HG03378 (cell line): ENCODE measurements at regions not wholly inside any gene's neighbourhood (a gene's known extent, or its start where the extent isn't known, plus 50 kb on each side); places are given as distances from the start of the nearest gene placed in this dataset.
"Not testable (repeated sequence)": the region's sequence is repeated elsewhere in the genome, so short reads cannot be mapped to it uniquely, and the experiment has no call there.

Source experiments
- ATAC-seq: cut with Tn5 transposase; IDR thresholded peaks from one replicate; pipeline ENCODE4 v1.9.1; 2021; ENCODE audit warnings: mild to moderate bottlenecking, moderate library complexity; ENCODE audit not compliant: unreplicated experiment

DNA sequence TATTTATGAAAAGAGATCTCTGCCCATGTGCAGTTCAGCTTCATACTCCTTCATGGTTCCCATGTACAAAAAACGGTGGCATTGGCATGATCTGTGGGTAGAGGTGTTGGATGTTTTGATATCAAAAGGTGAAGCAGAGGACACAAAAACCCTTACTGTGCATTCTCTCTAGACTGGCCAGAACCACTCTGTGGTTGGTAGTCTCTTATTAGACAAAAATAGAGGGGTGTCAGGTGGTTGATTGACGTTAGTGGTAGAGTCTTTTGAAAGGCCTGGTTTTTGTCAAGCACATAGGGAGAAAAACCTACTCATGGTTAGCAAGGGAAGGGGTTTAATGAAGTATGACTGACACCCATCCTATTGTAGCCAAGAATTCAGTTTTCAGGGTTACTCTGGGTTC is 400.0 kb upstream of the TMPRSS15 start:
- no peak for ATAC-seq

DNA sequence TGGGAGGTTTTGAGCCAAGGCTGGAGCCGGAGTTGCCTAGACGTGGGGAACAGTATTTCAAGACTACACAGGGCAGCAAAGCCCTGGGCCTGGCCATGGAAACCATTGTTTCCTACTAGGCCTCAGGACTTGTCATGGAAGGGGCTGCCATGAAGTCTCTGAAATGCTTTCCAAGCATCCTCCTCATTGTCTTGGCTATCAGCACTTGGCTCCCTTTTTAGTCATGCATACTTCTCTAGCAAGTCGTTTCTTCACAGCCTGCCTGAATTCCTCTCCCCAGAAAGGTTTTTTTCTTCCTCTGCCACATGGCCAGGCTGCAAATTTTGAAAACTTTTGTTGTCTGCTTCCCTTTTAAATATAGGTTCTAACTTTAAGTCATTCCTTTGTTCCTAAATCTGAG is 406.6 kb upstream of the TMPRSS15 start:
- ATAC-seq, result no peak

DNA sequence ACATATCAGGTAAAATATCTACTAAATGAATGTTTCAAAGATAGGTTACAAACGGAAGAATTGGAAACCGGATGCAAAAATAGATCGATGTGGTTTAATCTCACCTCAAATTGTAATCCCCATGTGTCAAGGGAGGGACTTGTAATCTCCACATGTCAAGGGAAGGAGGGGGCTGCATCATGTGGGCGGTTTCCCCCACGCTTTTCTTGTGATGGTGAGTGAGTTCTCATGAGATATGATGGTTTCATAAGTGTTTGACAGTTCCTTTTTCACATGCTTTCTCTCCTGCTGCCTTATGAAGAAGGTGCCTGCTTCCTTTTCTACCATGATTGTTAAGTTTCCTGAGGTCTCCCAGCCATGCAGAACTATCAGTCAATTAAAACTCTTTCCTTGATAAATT is 408.7 kb upstream of the TMPRSS15 start:
- ATAC-seq, result no peak

DNA sequence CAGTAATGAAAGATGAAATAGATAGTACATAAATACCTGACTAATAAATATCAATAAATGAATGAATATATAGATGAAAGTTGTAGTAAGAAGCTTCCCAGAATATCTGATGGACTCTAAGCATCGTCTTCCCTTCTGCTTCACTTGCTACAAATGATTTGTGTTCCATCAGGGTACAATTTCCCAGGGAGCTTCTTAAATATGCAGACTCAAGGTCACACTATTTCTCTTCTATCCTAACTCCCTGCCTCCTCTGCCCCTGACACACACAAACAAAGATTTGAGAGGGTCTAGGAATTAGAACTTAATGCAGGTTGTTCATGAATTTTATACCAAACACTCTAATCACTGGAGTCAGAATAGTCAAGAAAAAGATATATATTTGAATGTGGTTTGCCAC is 415.9 kb upstream of the TMPRSS15 start:
- no peak for ATAC-seq

DNA sequence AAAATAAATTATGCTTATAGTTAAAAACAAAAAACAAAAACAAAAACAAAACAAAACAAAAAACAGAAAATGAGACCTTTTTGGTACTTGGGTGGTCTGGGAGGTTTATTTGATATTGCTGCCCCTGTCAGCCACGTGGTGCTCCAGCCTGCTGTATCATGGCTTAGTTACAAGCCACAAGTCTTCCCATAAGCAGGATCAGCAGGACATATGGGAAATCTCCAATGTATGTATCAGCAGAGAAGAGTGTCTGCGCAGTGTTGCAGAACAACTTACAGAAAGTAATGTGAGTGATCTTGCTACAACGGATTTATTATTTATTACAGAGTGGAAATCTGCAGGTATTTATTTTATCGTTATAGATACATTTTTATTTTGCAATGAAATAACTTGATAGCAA is 423.0 kb upstream of the TMPRSS15 start:
- no peak for ATAC-seq

DNA sequence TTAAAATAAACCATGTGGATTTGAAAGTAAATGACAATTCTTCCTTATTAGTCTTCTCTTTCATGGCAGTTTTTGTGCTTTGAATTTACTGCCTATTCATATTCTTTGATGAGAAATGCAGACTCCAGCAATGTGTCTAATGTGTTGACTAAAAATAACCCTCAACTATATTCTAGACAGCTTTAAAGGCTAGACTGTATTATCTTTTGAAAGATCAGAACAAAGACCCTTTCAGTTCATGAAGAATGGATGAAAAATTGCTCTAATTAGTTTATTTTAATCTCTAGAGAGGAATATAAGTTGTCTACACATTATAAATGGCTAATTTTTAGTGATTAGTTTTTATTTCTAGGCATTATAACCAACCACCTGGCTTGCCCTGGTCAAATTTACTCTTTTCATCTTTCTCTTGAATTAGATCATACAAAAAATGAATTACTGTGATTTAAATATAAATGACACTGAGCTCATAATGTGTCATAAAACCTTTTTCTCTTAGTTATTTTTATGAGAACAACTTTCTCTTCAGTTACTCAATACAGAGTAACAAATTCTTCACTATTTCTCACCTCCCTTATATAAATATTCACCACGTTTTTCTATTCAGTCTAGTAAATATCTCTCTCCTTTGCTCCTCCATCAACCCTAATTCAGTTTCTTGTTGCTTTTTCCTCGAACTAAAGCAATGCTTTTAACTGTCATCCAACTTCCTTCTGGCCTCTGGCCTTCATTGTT is 428.5 kb upstream of the TMPRSS15 start:
- ATAC-seq, result no peak

DNA sequence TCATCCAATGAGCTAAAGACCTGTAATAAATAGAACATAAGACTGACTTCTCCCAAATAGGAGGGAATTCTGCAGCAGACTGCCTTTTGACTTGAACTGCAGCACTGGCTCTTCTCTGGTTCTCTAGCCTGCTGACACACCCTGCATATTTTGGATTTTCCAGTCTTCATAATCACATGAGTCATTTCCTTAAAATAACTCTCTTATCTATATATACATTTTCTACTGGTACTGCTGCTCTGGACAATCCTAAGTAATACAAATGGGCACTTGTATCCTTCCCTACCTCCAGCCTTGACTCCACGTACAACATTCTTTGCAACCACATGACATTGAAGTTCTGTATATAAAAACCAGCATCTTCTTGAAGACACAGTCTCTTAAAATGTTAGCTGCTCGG is 429.4 kb upstream of the TMPRSS15 start:
- no peak for ATAC-seq

DNA sequence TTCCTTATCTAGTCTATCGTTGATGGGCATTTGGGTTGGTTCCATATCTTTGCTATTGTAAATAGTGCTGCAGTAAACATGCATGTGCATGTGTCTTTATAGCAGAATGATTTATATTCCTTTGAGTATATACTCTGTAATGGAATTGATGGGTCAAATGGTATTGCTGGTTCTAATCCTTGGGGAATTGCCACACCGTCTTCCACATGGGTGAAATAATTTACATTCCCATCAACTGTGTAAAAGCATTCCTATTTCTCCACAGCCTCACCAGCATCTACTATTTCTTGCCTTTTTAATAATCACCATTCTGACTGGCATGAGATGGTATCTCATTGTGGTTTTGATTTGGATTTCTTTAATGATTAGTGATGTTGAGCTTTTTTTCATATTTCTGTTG is 430.5 kb upstream of the TMPRSS15 start:
- not testable (repeated sequence) for ATAC-seq

DNA sequence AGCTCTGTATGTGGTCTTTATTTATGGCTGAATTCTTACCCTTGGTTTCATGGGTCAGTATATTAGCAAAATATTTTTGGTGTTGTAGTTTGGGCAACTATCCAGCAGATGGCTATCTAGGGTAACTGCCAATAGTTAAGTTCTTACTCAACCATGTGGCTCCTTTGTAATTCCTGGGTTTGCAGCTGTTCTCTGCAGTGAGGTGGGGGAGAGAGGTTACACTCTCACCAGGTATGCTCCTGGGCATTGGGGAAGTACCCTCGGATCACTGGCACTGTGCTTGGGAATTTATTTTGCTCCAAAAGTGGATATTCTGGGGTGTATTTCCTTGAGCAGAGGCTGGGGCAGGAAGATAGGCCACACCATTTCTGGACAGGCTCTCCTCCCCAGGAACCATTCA is 436.7 kb upstream of the TMPRSS15 start:
- ATAC-seq, result no peak

DNA sequence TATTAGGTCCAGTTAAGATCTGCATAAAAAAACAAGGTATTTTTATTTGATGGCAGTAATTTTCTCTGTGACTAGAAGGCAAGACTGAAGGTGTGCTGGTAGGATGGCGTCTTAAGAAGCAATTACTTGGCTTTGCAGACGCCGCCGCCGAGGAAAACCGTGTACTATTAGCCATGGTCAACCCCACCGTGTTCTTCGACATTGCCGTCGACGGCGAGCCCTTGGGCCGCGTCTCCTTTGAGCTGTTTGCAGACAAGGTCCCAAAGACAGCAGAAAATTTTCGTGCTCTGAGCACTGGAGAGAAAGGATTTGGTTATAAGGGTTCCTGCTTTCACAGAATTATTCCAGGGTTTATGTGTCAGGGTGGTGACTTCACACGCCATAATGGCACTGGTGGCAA is 454.0 kb upstream of the TMPRSS15 start:
- not testable (repeated sequence) for ATAC-seq

DNA sequence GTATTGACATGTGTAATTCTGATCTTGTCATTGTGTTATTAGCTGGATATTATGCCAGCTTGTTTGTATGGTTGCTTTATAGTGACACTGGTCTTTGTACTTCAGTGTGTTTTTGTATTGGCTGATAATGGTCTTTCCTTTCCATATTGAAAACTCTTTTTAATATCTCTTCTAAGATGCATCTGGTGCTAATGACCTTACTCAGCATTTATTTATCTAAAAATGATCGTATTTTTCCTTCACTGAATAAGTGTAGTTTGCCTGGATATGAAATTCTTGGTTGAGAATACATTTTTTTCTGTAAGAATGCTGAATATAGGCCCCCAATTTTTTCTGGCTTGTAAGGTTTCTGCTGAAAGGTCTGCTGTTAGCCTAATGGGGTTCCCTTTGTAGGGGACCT is 465.5 kb upstream of the TMPRSS15 start:
- no peak for ATAC-seq

DNA sequence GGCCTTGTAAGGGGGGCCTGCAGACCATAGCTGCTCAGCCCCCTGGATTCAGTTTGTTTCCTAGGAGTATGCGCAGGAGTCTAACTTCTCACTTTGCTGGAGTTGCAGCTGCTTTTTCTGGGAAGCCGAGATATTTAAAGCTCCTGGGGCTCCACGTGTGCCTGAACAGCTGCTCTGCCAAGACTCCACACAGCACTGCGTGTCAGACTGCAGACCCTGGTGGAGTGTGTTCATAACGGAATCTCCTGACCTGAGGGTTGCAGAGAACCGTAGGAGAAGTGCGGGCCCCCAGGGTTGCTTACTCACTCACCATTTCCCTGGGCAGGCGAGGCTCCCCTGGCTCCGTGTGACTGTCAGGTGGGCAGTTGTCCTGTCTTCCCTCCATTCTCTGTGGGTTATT is 474.3 kb upstream of the TMPRSS15 start:
- no peak for ATAC-seq

DNA sequence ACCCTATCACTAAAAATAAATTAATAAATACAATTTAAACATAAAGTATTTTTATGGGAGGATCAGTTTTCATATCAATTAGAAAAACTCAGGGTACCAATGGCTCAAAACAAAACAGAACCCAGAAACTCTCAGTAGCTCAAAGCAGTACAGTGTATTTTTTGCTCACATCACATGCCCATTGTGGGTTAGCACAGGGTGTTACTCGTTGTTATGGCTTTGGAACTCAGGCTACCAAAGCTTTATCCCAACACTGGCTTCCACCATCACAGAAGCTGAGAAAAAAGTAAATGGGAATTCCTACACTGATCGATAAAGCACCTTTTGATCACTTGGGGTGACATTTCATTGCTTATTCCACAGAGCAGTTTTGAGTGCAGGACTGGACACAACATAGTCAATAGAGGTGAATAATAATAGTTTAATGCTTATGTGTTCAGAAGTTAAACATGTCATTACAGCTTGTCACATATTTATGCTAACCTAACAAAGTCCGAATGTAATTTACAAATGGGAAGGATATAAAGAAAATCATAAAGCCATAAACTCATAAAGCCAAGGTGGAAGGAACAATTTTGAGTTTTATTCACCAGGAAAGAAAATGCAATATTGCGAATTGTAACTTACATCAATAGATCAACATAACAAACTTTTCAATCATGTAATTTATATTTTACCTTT is 484.5 kb upstream of the TMPRSS15 start:
- ATAC-seq, result no peak

DNA sequence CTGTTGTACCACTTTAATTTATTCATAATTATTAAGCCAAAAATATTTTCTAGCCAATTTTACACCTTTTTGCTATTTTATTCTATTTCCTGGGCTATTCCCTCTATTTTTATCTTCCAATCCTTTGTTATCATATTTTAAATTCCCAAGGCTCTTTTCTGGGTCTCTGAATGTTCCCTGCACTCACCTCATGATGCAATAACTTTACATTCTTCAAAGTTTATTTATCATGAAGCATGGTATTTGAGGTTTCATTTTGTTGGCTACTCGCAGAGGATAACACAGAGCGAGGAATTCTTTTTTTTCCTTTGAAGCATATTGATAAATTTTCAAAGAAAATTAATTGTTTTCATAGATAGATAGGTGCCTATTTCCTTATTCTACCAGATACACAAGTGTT is 489.8 kb upstream of the TMPRSS15 start:
- ATAC-seq, result no peak

DNA sequence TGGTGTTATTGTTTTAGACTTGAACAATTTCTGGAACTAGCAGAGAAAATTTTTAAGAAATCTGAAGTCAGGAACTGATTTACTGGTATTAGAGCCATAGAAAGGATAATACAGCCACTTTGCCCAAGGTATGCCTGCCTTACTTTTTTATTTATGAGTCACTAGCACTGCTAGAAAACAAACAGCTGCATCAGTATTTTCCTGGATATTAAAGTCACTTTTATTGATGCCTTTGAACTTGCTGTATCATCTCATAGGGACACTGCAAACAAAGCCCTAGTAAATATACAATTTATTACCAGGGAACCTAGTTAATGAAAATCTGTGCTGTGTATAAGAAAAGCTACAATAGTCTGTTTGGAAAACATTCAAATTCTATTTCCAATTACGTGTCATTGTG is 490.8 kb upstream of the TMPRSS15 start:
- no peak for ATAC-seq

DNA sequence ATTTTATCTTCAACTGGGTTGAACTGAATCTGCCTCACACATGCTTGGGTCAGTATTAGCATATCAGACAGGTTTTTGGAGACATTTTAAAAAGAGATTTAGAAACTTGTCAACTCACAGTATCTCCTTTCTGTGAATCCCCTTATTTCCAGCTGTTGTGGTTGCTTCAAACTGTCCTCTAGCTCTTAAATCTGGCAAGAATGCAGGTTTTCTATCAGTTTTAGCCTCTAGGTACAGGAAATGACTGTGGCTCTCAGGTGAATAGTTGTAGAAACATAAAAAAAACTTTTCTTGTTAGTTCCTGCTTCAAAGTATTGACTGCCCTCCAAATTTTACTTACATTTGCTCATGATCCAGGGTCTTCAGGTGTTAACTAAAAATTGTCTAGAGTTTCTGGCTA is 495.7 kb upstream of the TMPRSS15 start:
- ATAC-seq, result no peak

DNA sequence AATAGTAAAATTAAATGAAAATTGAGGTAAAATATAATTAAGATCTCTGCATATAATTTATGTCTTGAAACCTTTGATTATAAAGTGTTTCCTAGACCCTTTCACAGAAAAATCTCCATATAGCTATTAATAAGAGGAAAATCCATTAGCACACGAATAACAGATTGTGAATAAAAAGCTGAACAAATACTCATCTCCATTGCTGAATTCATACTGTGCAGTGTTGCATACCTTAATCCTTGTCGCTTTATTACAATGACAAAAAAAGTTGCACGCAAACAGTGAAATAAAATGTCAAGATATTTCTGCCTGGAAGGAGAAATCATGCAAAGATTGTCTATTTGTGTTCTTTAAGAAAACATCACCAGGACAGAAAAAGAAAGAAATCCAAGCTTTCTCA is 499.1 kb upstream of the TMPRSS15 start:
- no peak for ATAC-seq

DNA sequence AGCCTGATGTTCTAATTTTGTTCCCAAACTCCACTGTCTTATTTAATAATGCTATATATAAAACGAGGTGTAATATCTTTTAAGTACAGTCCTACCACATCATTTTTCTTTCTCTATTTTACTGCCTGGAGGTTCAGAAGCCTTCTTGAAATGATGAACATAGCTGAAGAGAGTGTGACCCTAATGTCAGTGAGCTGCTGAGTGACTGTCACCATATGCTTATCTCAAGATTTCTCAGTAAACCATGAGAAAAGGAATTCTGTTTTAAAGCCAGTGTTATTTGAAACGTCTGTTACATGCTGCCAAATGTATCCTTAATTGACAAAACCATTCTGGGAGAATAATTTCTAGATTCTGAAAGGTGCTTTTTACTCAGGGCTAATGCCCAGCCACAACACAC is 503.5 kb upstream of the TMPRSS15 start:
- no peak for ATAC-seq

DNA sequence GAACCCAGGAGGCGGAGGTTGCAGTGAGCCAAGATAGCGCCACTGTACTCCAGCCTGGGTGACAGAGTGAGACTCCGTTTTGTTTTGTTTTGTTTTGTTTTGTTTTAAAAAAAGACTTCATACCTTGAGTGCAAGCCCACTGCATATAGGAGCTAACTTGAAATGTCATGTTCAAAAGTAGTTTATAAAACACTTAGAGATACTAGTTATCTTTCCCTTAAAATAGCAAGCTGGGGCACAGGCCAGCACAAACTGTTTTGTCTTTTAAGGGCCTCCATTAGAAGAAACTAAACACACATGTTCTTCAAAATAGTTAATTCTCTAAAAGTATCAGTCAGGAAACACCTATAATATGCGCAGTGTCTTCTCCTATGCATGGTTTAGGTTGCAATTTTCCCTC is 505.1 kb upstream of the TMPRSS15 start:
- ATAC-seq, result no peak

DNA sequence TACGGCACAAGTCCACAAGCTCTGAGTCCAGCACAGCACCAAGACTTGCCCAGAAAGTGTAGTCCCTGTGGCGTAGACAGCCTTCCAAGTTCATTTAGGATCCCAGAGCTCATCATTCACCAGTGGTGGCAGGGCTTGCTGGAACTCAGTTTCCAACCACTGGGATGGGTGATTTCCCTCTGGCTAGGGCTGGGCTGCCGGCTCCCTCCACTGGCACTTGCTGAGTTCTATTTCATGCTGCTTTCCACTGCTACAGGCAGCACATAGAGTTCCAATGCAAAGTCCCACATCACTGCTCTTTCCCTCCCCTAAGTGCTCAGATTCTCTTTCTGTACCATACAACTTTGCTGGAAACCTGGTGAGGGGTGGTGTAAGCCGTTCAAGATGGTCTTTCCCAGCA is 510.3 kb upstream of the TMPRSS15 start:
- no peak for ATAC-seq

DNA sequence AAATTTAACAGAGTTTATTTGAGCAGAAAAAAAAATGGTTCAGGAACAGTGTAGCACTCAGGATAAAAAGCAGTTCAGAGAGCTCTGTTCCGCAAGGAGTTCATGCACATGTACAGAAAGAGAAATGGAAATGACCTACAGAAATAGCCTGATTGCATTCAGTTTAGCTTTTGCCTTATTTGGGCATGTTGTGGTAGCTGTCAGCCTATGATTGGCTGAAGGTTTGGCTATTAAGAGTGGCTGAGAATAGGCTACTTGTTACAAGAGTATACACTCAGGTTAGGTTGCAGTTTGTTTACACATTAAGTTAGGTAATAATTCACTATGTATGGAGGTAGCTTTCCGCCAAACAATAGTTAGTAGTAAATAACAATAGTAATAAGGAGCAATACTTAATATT is 511.0 kb upstream of the TMPRSS15 start:
- no peak for ATAC-seq

DNA sequence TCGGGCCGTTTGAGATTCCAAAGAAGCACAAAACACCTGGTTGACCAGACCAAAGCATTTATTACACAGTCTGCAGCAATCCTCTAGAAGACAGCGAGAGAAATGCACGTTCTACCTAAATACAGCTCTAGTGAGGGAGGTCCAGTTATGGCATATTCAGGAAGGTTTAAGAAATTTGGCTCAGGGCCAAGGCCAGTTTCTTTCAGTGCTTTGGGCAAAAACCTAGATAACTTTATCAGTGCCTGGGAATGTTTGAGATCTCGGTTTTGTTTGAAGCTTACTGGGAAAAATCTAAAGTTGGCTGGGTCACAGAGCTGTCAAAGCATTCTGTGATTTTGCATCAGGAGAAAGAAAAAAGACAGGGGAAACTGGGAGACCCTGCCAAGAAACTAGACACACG is 514.0 kb upstream of the TMPRSS15 start:
- ATAC-seq, result no peak

DNA sequence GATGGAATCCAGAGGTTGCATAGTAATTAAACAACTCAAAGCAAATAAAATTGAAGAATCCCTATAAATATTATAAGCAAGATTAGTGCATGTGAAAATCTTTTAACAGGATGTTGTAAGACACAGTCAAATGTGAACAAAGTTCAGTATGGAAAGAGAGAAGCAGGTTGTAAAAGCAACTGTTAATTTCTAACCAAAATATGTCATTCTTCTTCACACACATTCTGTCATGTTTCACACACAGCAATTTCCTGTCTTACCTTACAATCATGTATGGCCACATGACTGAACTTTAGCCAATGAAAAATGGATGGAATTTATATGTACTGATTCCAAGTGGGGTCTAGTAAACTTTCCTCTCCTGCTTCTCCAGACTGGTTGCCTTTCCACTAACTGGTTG is 527.7 kb upstream of the TMPRSS15 start:
- no peak for ATAC-seq
